22Rv1 (cell line): ENCODE measurements at regions not wholly inside any gene's neighbourhood (a gene's known extent, or its start where the extent isn't known, plus 50 kb on each side); places are given as distances from the start of the nearest gene placed in this dataset.
"Not testable (repeated sequence)": the region's sequence is repeated elsewhere in the genome, so short reads cannot be mapped to it uniquely, and the experiment has no call there.

ENCODE experiments used
- H3K27ac ChIP-seq: fragments of 450-650 bp; 2 replicates; pipeline ENCODE4 v1.5.1; 2017
- CTCF ChIP-seq: fragments of 450-650 bp; IDR thresholded peaks from 2 replicates; pipeline ENCODE4 v1.5.1; 2017; ENCODE audit warnings: mild to moderate bottlenecking
- ZFX ChIP-seq: fragments of 450-650 bp; IDR thresholded peaks from 2 replicates; pipeline ENCODE4 v1.6.1; 2017; ENCODE audit warnings: antibody characterized with exemption, borderline replicate concordance

GRCh38 chr4:123167931-123168330, 228.7 kb upstream of the SPRY1 start:
- TF ChIP-seq ZFX (no peak), CTCF (no peak)
- H3K27ac ChIP-seq = no peak overlapping the region

- H3K27ac ChIP-seq = no peak overlapping the region
- TF ChIP-seq ZFX = no peak
- TF ChIP-seq CTCF = no peak
Measured at GRCh38 chr4:123168812-123169211, 227.8 kb upstream of the SPRY1 start.

- TF ChIP-seq CTCF (no peak), ZFX (no peak)
- no peak overlapping the region for H3K27ac ChIP-seq
Measured at GRCh38 chr4:123170843-123171242, 225.8 kb upstream of the SPRY1 start.

- TF ChIP-seq CTCF (no peak), ZFX (no peak)
- H3K27ac ChIP-seq = no peak overlapping the region
Measured at GRCh38 chr4:123176605-123177004, 220.0 kb upstream of the SPRY1 start.

GRCh38 chr4:123182289-123182688, 214.3 kb upstream of the SPRY1 start:
- no peak overlapping the region for H3K27ac ChIP-seq
- no peak for TF ChIP-seq ZFX
- TF ChIP-seq CTCF = no peak

- TF ChIP-seq ZFX (no peak), CTCF (no peak)
- no peak overlapping the region for H3K27ac ChIP-seq
Measured at GRCh38 chr4:123183308-123183707, 213.3 kb upstream of the SPRY1 start.

- not testable (repeated sequence) for H3K27ac ChIP-seq
Measured at GRCh38 chr4:123183754-123184153, 212.8 kb upstream of the SPRY1 start.

- no peak for TF ChIP-seq CTCF
- no peak for TF ChIP-seq ZFX
- H3K27ac ChIP-seq = no peak overlapping the region
Measured at GRCh38 chr4:123186731-123187130, 209.9 kb upstream of the SPRY1 start.
